Embryonic facial prominence (tissue), 1 donor: ENCODE measurements at regions not wholly inside any gene's neighbourhood (a gene's known extent, or its start where the extent isn't known, plus 50 kb on each side); places are given as distances from the start of the nearest gene placed in this dataset.

Experiments
- DNase-seq: peaks from one replicate; pipeline ENCODE4 v3.0.0-alpha.2; 2016; ENCODE audit errors: extremely low spot score

GRCh38 chr13:106139377-106139776 is 396.1 kb downstream of the EFNB2 start:
- DNase-seq = no peak

GRCh38 chr13:106138620-106139019 is 396.8 kb downstream of the EFNB2 start:
- no peak for DNase-seq

GRCh38 chr13:106133025-106133424 is 402.4 kb downstream of the EFNB2 start:
- DNase-seq = no peak

GRCh38 chr13:106132216-106132615 is 403.2 kb downstream of the EFNB2 start:
- DNase-seq = no peak

- no peak for DNase-seq
Measured at GRCh38 chr13:106129993-106130392, 405.5 kb downstream of the EFNB2 start.

- DNase-seq = no peak
Measured at GRCh38 chr13:106129273-106129672, 406.2 kb downstream of the EFNB2 start.

- no peak for DNase-seq
Measured at GRCh38 chr13:106122234-106122633, 413.2 kb downstream of the EFNB2 start.

GRCh38 chr13:106121173-106121754 is 414.2 kb downstream of the EFNB2 start:
- DNase-seq = no peak

- no peak for DNase-seq
Measured at GRCh38 chr13:106118996-106119395, 416.5 kb downstream of the EFNB2 start.

GRCh38 chr13:106118050-106118449 is 417.4 kb downstream of the EFNB2 start:
- no peak for DNase-seq

- no peak for DNase-seq
Measured at GRCh38 chr13:106117640-106118039, 417.8 kb downstream of the EFNB2 start.

- DNase-seq = no peak
Measured at GRCh38 chr13:106117035-106117434, 418.4 kb downstream of the EFNB2 start.

GRCh38 chr13:106115081-106115480 is 420.4 kb downstream of the EFNB2 start:
- DNase-seq = no peak

GRCh38 chr13:106113796-106114195 is 421.7 kb downstream of the EFNB2 start:
- no peak for DNase-seq

GRCh38 chr13:106112191-106112590 is 423.3 kb downstream of the EFNB2 start:
- DNase-seq = no peak

- no peak for DNase-seq
Measured at GRCh38 chr13:106110241-106110855, 425.1 kb downstream of the EFNB2 start.

GRCh38 chr13:106109391-106109791 is 426.1 kb downstream of the EFNB2 start:
- DNase-seq = no peak

GRCh38 chr13:106108346-106108745 is 427.1 kb downstream of the EFNB2 start:
- DNase-seq = no peak

- DNase-seq = no peak
Measured at GRCh38 chr13:106107061-106107460, 428.4 kb downstream of the EFNB2 start.

GRCh38 chr13:106105153-106105552 is 430.3 kb downstream of the EFNB2 start:
- DNase-seq = no peak

GRCh38 chr13:106104281-106104901 is 431.1 kb downstream of the EFNB2 start:
- no peak for DNase-seq

GRCh38 chr13:106103779-106104178 is 431.7 kb downstream of the EFNB2 start:
- no peak for DNase-seq

- DNase-seq = no peak
Measured at GRCh38 chr13:106102786-106103185, 432.7 kb downstream of the EFNB2 start.
